ENCODE measurements at regions not wholly inside any gene's neighbourhood (a gene's known extent, or its start where the extent isn't known, plus 50 kb on each side); places are given as distances from the start of the nearest gene placed in this dataset.

GRCh38 chr20:43781215-43781614 is 54.4 kb upstream of the GTSF1L start:
- no peak for TF ChIP-seq CTCF (IDR thresholded peaks at IDR 0.05)
- no peak for TF ChIP-seq POLR2A (IDR thresholded peaks at IDR 0.05)
